ENCODE measurements at regions not wholly inside any gene's neighbourhood (a gene's known extent, or its start where the extent isn't known, plus 50 kb on each side); places are given as distances from the start of the nearest gene placed in this dataset.
"Not testable (repeated sequence)": the region's sequence is repeated elsewhere in the genome, so short reads cannot be mapped to it uniquely, and the experiment has no call there.

GRCh38 chr14:23863836-23864235, 89.7 kb upstream of the DHRS4 start:
- DNase-seq: no peak

GRCh38 chr14:23864259-23864658, 89.3 kb upstream of the DHRS4 start:
- no peak for DNase-seq

GRCh38 chr14:23864861-23865260, 88.7 kb upstream of the DHRS4 start:
- no peak for DNase-seq

GRCh38 chr14:23865502-23865901, 88.1 kb upstream of the DHRS4 start:
- no peak for DNase-seq

- no peak for DNase-seq
Observed at GRCh38 chr14:23866269-23866668, 87.3 kb upstream of the DHRS4 start.

GRCh38 chr14:23869078-23869719, 84.4 kb upstream of the DHRS4 start:
- no peak for DNase-seq

GRCh38 chr14:23876160-23876750, 77.3 kb upstream of the DHRS4 start:
- no peak for DNase-seq

GRCh38 chr14:23877111-23877510, 76.5 kb upstream of the DHRS4 start:
- peak; percentile 44 for DNase-seq

- DNase-seq: peak; percentile 56
Observed at GRCh38 chr14:23877538-23878180, 75.9 kb upstream of the DHRS4 start.

- DNase-seq: no peak
Observed at GRCh38 chr14:23881282-23881681, 72.3 kb upstream of the DHRS4 start.

- DNase-seq: no peak
Observed at GRCh38 chr14:23883684-23884540, 69.7 kb upstream of the DHRS4 start.

GRCh38 chr14:23884541-23884904, 69.0 kb upstream of the DHRS4 start:
- no peak for DNase-seq

- DNase-seq: no peak
Observed at GRCh38 chr14:23887536-23887935, 66.0 kb upstream of the DHRS4 start.

- DNase-seq: not testable (repeated sequence)
Observed at GRCh38 chr14:23891717-23892116, 61.9 kb upstream of the DHRS4 start.

- DNase-seq: not testable (repeated sequence)
Observed at GRCh38 chr14:23892289-23892688, 61.3 kb upstream of the DHRS4 start.

- no peak for DNase-seq
Observed at GRCh38 chr14:23894362-23895052, 59.1 kb upstream of the DHRS4 start.

GRCh38 chr14:23895053-23895419, 58.5 kb upstream of the DHRS4 start:
- DNase-seq: no peak

- DNase-seq: no peak
Observed at GRCh38 chr14:23895480-23895879, 58.1 kb upstream of the DHRS4 start.

GRCh38 chr14:23896609-23897153, 56.9 kb upstream of the DHRS4 start:
- DNase-seq: no peak

GRCh38 chr14:23897291-23897690, 56.3 kb upstream of the DHRS4 start:
- DNase-seq: not testable (repeated sequence)

GRCh38 chr14:23898359-23898758, 55.2 kb upstream of the DHRS4 start:
- DNase-seq: not testable (repeated sequence)

- no peak for DNase-seq
Observed at GRCh38 chr14:23899788-23900187, 53.8 kb upstream of the DHRS4 start.

- no peak for DNase-seq
Observed at GRCh38 chr14:23903442-23903841, 50.1 kb upstream of the DHRS4 start.

Data from activated CD4-positive, alpha-beta T cell treated with anti-CD3 and anti-CD28 coated beads, Interleukin-2, Interleukin-6, amounts not matched to agents 100 ng/mL and 50 ng/mL, durations not matched to agents 16 hours and 8 hours (primary cell).